HepG2 (cell line): ENCODE measurements at regions not wholly inside any gene's neighbourhood (a gene's known extent, or its start where the extent isn't known, plus 50 kb on each side); places are given as distances from the start of the nearest gene placed in this dataset.

ENCODE experiments used
- ATAC-seq: fragments of 200-7000 bp; cut with Tn5 transposase; 3 replicates; pipeline ENCODE4 v1.9.1; 2020; ENCODE audit warnings: mild to moderate bottlenecking, moderate library complexity
- BruUV-seq: library from RNA; stranded (reverse); fragments of 400-500 nt; replicated peaks from 2 replicates; lab custom pipeline; 2021; lab: Mats Ljungman, UMichigan
- CTCF ChIA-PET: fragments of 300-600 bp; formaldehyde crosslinking; extraction: SDS; loops from one replicate; lab custom pipeline; 2021; ENCODE audit warnings: low total read pairs, inconsistent platforms, low intra/inter-chr PET ratio; lab: Yijun Ruan, JAX
- POLR2A ChIA-PET: fragments of 350-600 bp; sonication (Branson Sonifier 250); formaldehyde crosslinking; loops from one replicate; lab custom pipeline; 2020; ENCODE audit warnings: antibody characterized with exemption, inconsistent platforms; lab: Yijun Ruan, JAX
- DNase-seq: peaks from one replicate; pipeline ENCODE4 v3.0.0-alpha.2; 2015; ENCODE audit warnings: low spot score
- FAIRE-seq: peaks from 3 replicates; lab custom pipeline; 2011; peaks lifted over from hg19 to GRCh38; lab: Jason Lieb, UNC
- H2AFZ ChIP-seq: one replicate; pipeline ENCODE4 v1.6.1; 2011; ENCODE audit warnings: low read length, inconsistent platforms
- H3K27ac ChIP-seq: fragments of 300-600 bp; 3 replicates; pipeline ENCODE4 v1.8.0; 2011; ENCODE audit warnings: mixed run types, mild to moderate bottlenecking, mixed read lengths, low read length, inconsistent platforms; ENCODE audit not compliant: insufficient read depth; ENCODE audit errors: extremely low read length
- H3K27me3 ChIP-seq, 2 experiments: fragments of 200-600 bp in 1 of 2; 2 replicates in 1 of 2; 3 replicates in 1 of 2; pipeline versions ENCODE4 v1.6.0 to v1.8.0; 2011; ENCODE audit warnings: low read length in 2 of 2, mild to moderate bottlenecking in 2 of 2, moderate library complexity in 2 of 2, inconsistent platforms in 1 of 2; ENCODE audit not compliant: insufficient read depth in 2 of 2, control insufficient read depth in 1 of 2
- H3K36me3 ChIP-seq, 2 experiments: fragments of 200-600 bp in 1 of 2; replicated peaks in 1 of 2; 2 replicates in 1 of 2; 3 replicates in 1 of 2; pipeline versions ENCODE4 v1.5.1 to v1.8.0; 2011; ENCODE audit warnings: low read length in 2 of 2, inconsistent platforms in 1 of 2; ENCODE audit not compliant: insufficient read depth in 2 of 2, control insufficient read depth in 1 of 2
- H3K4me1 ChIP-seq: 2 replicates; pipeline ENCODE4 v1.5.1; 2012; ENCODE audit warnings: low read length, inconsistent platforms; ENCODE audit not compliant: insufficient read depth
- H3K4me2 ChIP-seq: 2 replicates; pipeline ENCODE4 v1.6.0; 2011; ENCODE audit warnings: low read depth, low read length, inconsistent platforms
- H3K4me3 ChIP-seq, 3 experiments: fragments of 200-600 bp in 1 of 3; sonication (generic), shearing (Covaris generic) in 1 of 3; replicated peaks in 1 of 3; 2 replicates each; pipeline ENCODE4 v1.5.1; 2011 to 2016; ENCODE audit warnings: low read length in 3 of 3, inconsistent platforms in 2 of 3, low read depth in 2 of 3, mild to moderate bottlenecking in 2 of 3, control low read depth in 1 of 3, mixed read lengths in 1 of 3; ENCODE audit not compliant: insufficient read depth in 1 of 3
- H3K79me2 ChIP-seq: one replicate; pipeline ENCODE4 v1.6.1; 2011; ENCODE audit warnings: low read length, inconsistent platforms; ENCODE audit not compliant: insufficient read depth
- H3K9ac ChIP-seq: 2 replicates; pipeline ENCODE4 v1.6.0; 2011; ENCODE audit warnings: mild to moderate bottlenecking, low read depth, low read length, inconsistent platforms; ENCODE audit not compliant: insufficient read depth
- H3K9me3 ChIP-seq: 2 replicates; pipeline ENCODE4 v1.5.1; 2012; ENCODE audit warnings: mild to moderate bottlenecking, low read length
- H4K20me1 ChIP-seq: 2 replicates; pipeline ENCODE4 v1.6.0; 2011; ENCODE audit warnings: inconsistent platforms, mild to moderate bottlenecking, low read length, moderate library complexity; ENCODE audit not compliant: insufficient read depth
- HCFC1 ChIP-seq: fragments of 150-350 bp; IDR thresholded peaks from 2 replicates; pipeline ENCODE4 v1.6.1; 2014; ENCODE audit warnings: low read depth, low read length
- ZBTB1 ChIP-seq: sonication (generic); formaldehyde crosslinking; IDR thresholded peaks from 2 replicates; pipeline ENCODE4 v1.4.0; 2020; ENCODE audit warnings: missing genetic modification reagents, borderline replicate concordance
- ZNF619 ChIP-seq: sonication (generic); formaldehyde crosslinking; IDR thresholded peaks from 2 replicates; pipeline ENCODE4 v1.4.0; 2020; ENCODE audit warnings: mild to moderate bottlenecking, missing genetic modification reagents
- ZNF75D ChIP-seq: sonication (generic); formaldehyde crosslinking; IDR thresholded peaks from 2 replicates; pipeline ENCODE4 v1.8.1; 2023; ENCODE audit warnings: missing genetic modification reagents, mild to moderate bottlenecking, borderline replicate concordance
- ZNF792 ChIP-seq: IDR thresholded peaks from 2 replicates; pipeline ENCODE4 v1.6.1; 2016
- WGBS: methylation state at CpG from one replicate; pipeline ENCODE4 v1.1.6; 2017; ENCODE audit warnings: low lambda C conversion rate; 5-methylcytosine and 5-hydroxymethylcytosine counted together
- in situ Hi-C: cut with HindIII; loops from 2 replicates; pipeline ENCODE4 v1.10.0; 2017; ENCODE audit warnings: low pct_unique_long_range_greater_than_20kb; ENCODE audit not compliant: extremely low pct_ligation_motif_present
- intact Hi-C: fragments of 100-400 bp; cut with micrococcal nuclease; formaldehyde crosslinking; loops from one replicate; pipeline ENCODE4 v1.10.0; 2022; ENCODE audit not compliant: unreplicated experiment
- TF ChIP-seq, protein P1 (sequence below): IDR thresholded peaks from 2 replicates; pipeline ENCODE4 v1.6.1; 2016; ENCODE audit warnings: mild to moderate bottlenecking
- TF ChIP-seq, protein P2 (sequence below): sonication (generic); formaldehyde crosslinking; IDR thresholded peaks from 2 replicates; pipeline ENCODE4 v1.4.0; 2020; ENCODE audit warnings: mild to moderate bottlenecking, missing genetic modification reagents, borderline replicate concordance

DNA sequence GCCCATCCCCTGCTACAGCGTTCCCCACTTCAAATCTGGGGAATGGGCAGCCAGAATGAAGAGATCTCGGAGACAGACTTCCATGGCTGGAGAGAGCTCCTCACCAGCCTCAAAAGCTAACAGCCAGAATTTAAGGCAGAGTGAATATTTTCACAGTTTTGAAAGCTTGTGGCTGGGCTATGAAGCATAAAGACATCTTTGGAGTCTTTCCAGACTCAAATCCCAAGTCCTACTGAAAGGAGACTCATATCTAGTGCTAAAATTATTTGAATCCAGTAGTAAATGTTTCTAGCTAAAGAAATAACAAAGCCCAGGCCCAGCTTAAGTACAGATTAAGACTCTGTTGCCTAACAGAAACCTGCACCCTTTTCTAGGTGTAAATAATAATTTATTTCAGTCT, 628.4 kb upstream of the ALCAM start:
- no peaks in the 10 kb centered on the region; a peak in 1 of 5 replicates for H3K27me3 ChIP-seq
- H3K4me1 ChIP-seq = no peaks in the 10 kb centered on the region
- H3K4me2 ChIP-seq = no peak overlapping the region
- H3K4me3 ChIP-seq = no peak overlapping the region
- ChIA-PET CTCF (no interaction called here), POLR2A (no interaction called here)
- TF ChIP-seq HCFC1 (no peak), ZBTB1 (CRISPR knock-in tag) (no peak), ZNF792 (CRISPR knock-in tag) (no peak)
- TF ChIP-seq, protein P1, sequence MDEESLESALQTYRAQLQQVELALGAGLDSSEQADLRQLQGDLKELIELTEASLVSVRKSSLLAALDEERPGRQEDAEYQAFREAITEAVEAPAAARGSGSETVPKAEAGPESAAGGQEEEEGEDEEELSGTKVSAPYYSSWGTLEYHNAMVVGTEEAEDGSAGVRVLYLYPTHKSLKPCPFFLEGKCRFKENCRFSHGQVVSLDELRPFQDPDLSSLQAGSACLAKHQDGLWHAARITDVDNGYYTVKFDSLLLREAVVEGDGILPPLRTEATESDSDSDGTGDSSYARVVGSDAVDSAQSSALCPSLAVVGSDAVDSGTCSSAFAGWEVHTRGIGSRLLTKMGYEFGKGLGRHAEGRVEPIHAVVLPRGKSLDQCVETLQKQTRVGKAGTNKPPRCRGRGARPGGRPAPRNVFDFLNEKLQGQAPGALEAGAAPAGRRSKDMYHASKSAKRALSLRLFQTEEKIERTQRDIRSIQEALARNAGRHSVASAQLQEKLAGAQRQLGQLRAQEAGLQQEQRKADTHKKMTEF (CRISPR knock-in tag) = no peak
- TF ChIP-seq, protein P2, sequence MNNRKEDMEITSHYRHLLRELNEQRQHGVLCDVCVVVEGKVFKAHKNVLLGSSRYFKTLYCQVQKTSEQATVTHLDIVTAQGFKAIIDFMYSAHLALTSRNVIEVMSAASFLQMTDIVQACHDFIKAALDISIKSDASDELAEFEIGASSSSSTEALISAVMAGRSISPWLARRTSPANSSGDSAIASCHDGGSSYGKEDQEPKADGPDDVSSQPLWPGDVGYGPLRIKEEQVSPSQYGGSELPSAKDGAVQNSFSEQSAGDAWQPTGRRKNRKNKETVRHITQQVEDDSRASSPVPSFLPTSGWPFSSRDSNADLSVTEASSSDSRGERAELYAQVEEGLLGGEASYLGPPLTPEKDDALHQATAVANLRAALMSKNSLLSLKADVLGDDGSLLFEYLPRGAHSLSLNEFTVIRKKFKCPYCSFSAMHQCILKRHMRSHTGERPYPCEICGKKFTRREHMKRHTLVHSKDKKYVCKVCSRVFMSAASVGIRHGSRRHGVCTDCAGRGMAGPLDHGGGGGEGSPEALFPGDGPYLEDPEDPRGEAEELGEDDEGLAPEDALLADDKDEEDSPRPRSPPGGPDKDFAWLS (CRISPR knock-in tag) = no peak
- no peaks in the 10 kb centered on the region for H4K20me1 ChIP-seq
- ATAC-seq (no peak), FAIRE-seq (no peak), DNase-seq (no peak)
- H3K9ac ChIP-seq = no peak overlapping the region
- in situ Hi-C loops (no loop called here), intact Hi-C loops (no loop called here)
- WGBS = 4% methylated on average over 2 of the region's 2 CpGs
- no peaks in the 10 kb centered on the region for H3K36me3 ChIP-seq
- H2AFZ ChIP-seq = no peak overlapping the region
- no TSS peak for BruUV-seq
- H3K9me3 ChIP-seq = no peaks in the 10 kb centered on the region
- H3K79me2 ChIP-seq = no peaks in the 10 kb centered on the region
- H3K27ac ChIP-seq = no peak overlapping the region

DNA sequence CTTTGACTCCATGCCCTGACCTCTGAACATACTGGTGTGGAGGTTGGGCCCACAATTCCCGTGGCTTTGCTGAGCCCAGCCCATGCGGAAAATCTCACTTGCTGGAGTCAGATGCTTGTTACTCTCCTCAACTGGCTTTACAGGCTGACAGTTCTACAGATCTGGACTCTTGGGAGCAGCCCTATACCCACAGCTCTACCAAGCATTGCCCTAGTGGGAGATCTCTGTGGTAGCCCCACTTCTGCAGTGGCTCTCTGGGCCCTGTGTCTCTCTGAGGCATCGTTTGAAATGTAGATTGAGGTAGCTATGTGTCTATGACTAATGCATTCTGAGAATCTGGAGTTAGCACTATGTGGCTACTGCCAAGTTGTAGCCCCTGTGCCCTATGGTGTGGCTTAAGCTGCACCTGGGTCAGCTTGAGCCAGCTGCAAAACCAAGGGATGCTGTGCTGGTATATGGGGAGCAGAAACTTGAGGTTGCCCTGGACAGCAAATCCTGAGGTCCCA, 625.8 kb upstream of the ALCAM start:
- DNase-seq = no peak
- Histone ChIP-seq H2AFZ (no peak overlapping the region), H3K9ac (no peak overlapping the region), H3K27ac (no peak overlapping the region), H3K4me2 (no peak overlapping the region), H3K36me3 (no peaks in the 10 kb centered on the region), H3K79me2 (no peaks in the 10 kb centered on the region), H3K27me3 (no peaks in the 10 kb centered on the region; a peak in 1 of 5 replicates), H3K4me3 (no peak overlapping the region), H3K9me3 (no peaks in the 10 kb centered on the region), H4K20me1 (no peaks in the 10 kb centered on the region), H3K4me1 (no peaks in the 10 kb centered on the region)
- TF ChIP-seq ZNF75D (CRISPR knock-in tag) (no peak), ZNF619 (no peak)
- 0% methylated on average over 2 of the region's 3 CpGs for WGBS
- no peak for ATAC-seq
- intact Hi-C loops = no loop called here
- no peak for FAIRE-seq
- no TSS peak for BruUV-seq
- POLR2A ChIA-PET = no interaction called here
- in situ Hi-C loops = no loop called here
- CTCF ChIA-PET = no interaction called here
